Gastrocnemius medialis (tissue), 4 donors: ENCODE measurements at regions not wholly inside any gene's neighbourhood (a gene's known extent, or its start where the extent isn't known, plus 50 kb on each side); places are given as distances from the start of the nearest gene placed in this dataset.

Experiments used
- ATAC-seq, 2 donors: fragments of 150-250 bp; one replicate each; pipeline ENCODE4 v1.9.1; 2016
- DNase-seq, 2 donors: peaks; one replicate each; pipeline ENCODE4 v3.0.0-alpha.2; 2019
- H3K27ac ChIP-seq, 4 donors: fragments of 200-600 bp; sonication (generic); 1 replicate in 1 of 4; 2 replicates in 3 of 4; pipeline ENCODE4 v1.5.1; 2016 to 2018; ENCODE audit warnings: mild to moderate bottlenecking in 2 of 4, moderate library complexity in 1 of 4
- H3K27me3 ChIP-seq, 3 donors: fragments of 200-600 bp; sonication (generic) in 2 of 3; 1 replicate in 1 of 3; 2 replicates in 2 of 3; pipeline versions ENCODE4 v1.5.1 to v1.6.0; 2016 to 2019; ENCODE audit warnings: mild to moderate bottlenecking in 1 of 3, moderate library complexity in 1 of 3
- H3K36me3 ChIP-seq, 2 donors: fragments of 200-600 bp; sonication (generic) in 1 of 2; one replicate each; pipeline ENCODE4 v1.5.1; 2017 to 2018
- H3K4me1 ChIP-seq, 2 donors: fragments of 200-600 bp; sonication (generic) in 1 of 2; one replicate each; pipeline ENCODE4 v1.5.1; 2016 to 2017; ENCODE audit warnings: mild to moderate bottlenecking in 2 of 2
- H3K4me3 ChIP-seq, 4 donors: fragments of 200-600 bp; sonication (generic) in 3 of 4; 1 replicate in 1 of 4; 2 replicates in 3 of 4; pipeline ENCODE4 v1.5.1; 2016 to 2019; ENCODE audit warnings: mild to moderate bottlenecking in 2 of 4
- H3K9me3 ChIP-seq, 3 donors: fragments of 200-600 bp; sonication (generic) in 2 of 3; 1 replicate in 1 of 3; 2 replicates in 2 of 3; pipeline ENCODE4 v1.5.1; 2016 to 2019
- CTCF ChIP-seq, 5 experiments: fragments of 450-650 bp in 3 of 5; fragments of 200-600 bp in 2 of 5; sonication (generic) in 2 of 5; IDR thresholded peaks in 4 of 5; conservative IDR thresholded peaks in 1 of 5; 1 replicate in 4 of 5; 2 replicates in 1 of 5; pipeline ENCODE4 v1.5.1; 2016 to 2019; ENCODE audit warnings: antibody characterized with exemption in 5 of 5, mild to moderate bottlenecking in 3 of 5, moderate library complexity in 3 of 5
- POLR2A ChIP-seq, 2 donors: fragments of 450-650 bp; IDR thresholded peaks; one replicate each; pipeline ENCODE4 v1.6.1; 2017; ENCODE audit warnings: antibody characterized with exemption in 2 of 2, mild to moderate bottlenecking in 2 of 2, moderate library complexity in 2 of 2
- in situ Hi-C, 4 donors: fragments of 200-750 bp; cut with MboI; loops; one replicate each; pipeline versions ENCODE4 v1.15.0 to v1.8.0; 2017; ENCODE audit warnings: low sequenced_read_pairs in 4 of 4
- intact Hi-C: fragments of 100-400 bp; cut with DNase I; formaldehyde crosslinking; loops from one replicate; pipeline ENCODE4 v1.15.1; 2023; ENCODE audit warnings: low total_unique reads

GRCh38 chr22:49678842-49679170 is 148.9 kb downstream of the BRD1 start:
- DNase-seq (no peak), ATAC-seq (no peak)
- Histone ChIP-seq H3K27ac (no peak overlapping the region), H3K9me3 (no peaks in the 10 kb centered on the region), H3K4me3 (no peak overlapping the region), H3K4me1 (no peaks in the 10 kb centered on the region), H3K36me3 (no peaks in the 10 kb centered on the region), H3K27me3 (peaks cover 2 to 12% (median 2%) of the 10 kb centered on the region in 3 donors)
- TF ChIP-seq CTCF (IDR thresholded peaks at IDR 0.05 in 4 of 5, conservative IDR thresholded peaks at IDR 0.05 in 1 of 5) (no peak), POLR2A (IDR thresholded peaks at IDR 0.05) (no peak)
- in situ Hi-C loops (no loop called here), intact Hi-C loops (no loop called here)

DNA sequence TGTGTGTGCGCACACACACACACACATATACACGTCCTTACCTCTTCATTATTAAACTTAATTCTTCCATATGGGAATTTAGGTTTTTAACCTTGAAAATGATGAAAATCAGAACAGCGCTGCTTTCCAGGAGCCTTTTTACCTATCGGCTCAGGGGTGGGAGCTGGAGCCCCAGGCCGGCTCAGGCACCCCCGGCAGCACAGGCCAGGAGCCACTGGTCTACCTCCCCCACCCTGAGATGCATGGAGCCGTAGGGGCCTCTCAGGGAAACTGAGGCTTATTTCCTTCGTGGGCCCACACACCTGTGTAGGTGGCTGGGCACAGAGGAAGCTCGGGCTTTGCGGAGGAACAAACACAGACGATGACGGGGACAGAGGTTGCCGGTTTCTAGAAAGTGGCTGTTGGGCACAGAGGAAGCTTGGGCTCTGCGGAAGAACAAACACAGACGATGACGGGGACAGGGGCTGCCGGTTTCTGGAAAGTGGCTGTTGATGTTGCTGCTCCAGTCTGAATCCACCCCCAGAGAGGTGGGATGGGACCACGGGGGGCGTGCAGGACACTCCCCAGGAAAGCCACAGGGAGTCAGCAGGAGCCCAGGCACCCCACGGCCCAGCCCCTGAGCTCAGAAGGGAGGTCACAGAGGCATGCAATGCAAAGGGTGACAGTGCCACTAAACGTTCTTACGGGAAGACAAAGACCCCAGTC is 149.4 kb downstream of the BRD1 start:
- TF ChIP-seq CTCF (IDR thresholded peaks at IDR 0.05 in 4 of 5, conservative IDR thresholded peaks at IDR 0.05 in 1 of 5) (no peak), POLR2A (IDR thresholded peaks at IDR 0.05) (no peak)
- H3K9me3 ChIP-seq = no peaks in the 10 kb centered on the region
- no peaks in the 10 kb centered on the region for H3K4me1 ChIP-seq
- ATAC-seq (no peak), DNase-seq (no peak)
- H3K27me3 ChIP-seq = peaks cover 2 to 12% (median 6%) of the 10 kb centered on the region in 3 donors
- no peak overlapping the region for H3K4me3 ChIP-seq
- no peaks in the 10 kb centered on the region for H3K36me3 ChIP-seq
- H3K27ac ChIP-seq = no peak overlapping the region
- in situ Hi-C loops (no loop called here), intact Hi-C loops (no loop called here)

- Histone ChIP-seq H3K36me3 (no peaks in the 10 kb centered on the region), H3K9me3 (no peaks in the 10 kb centered on the region), H3K27me3 (peaks cover 2 to 12% (median 6%) of the 10 kb centered on the region in 3 donors), H3K27ac (no peak overlapping the region), H3K4me1 (no peaks in the 10 kb centered on the region), H3K4me3 (no peak overlapping the region)
- intact Hi-C loops (no loop called here), in situ Hi-C loops (no loop called here)
- TF ChIP-seq CTCF (IDR thresholded peaks at IDR 0.05 in 4 of 5, conservative IDR thresholded peaks at IDR 0.05 in 1 of 5) = no peak
- TF ChIP-seq POLR2A (IDR thresholded peaks at IDR 0.05) = no peak
- DNase-seq = no peak
- ATAC-seq = no peak
These were observed 150.2 kb downstream of the BRD1 start for GRCh38 chr22:49677495-49677889.

DNA sequence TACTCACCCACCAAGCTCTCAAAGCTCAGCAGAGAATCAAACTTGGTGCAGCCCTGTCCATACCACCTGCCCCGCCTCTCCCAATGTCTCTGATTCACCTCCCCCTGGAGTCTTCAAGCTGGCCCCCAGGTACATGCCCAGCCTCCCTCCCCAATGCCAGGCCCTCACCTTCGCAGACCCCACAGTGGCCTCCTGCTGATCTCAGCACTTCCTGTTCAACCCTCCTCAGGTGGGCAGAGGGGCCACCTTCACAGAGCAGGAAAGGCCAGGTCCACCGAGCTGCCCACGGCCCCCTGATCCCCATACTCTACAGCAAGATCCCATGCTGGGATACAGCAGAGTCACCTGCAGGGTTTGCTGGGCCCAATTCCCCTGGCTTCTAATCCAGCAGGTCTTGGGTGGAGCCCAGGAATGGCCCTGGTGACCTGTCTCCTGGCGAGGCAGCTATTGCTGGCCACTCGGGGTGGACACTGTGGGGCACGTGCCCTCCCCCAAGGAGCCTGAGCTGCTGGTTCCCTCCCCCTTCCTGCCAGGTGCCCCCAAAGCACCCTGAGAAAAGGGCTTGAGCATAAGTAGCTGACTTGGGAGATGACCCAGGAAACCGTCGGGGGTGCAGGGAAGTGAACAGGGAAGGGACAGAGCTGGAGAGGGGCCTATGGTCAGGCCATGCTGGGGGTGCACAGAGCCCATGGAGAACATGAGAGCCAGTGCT is 150.7 kb downstream of the BRD1 start:
- Histone ChIP-seq H3K4me3 (no peak overlapping the region), H3K27ac (no peak overlapping the region), H3K9me3 (no peaks in the 10 kb centered on the region), H3K4me1 (no peaks in the 10 kb centered on the region), H3K27me3 (peaks cover 5 to 15% (median 9%) of the 10 kb centered on the region in 3 donors), H3K36me3 (no peaks in the 10 kb centered on the region)
- DNase-seq = no peak
- ATAC-seq = no peak
- in situ Hi-C loops = no loop called here
- intact Hi-C loops = no loop called here
- TF ChIP-seq POLR2A (IDR thresholded peaks at IDR 0.05) (no peak), CTCF (IDR thresholded peaks at IDR 0.05 in 4 of 5, conservative IDR thresholded peaks at IDR 0.05 in 1 of 5) (no peak)
